ENCODE measurements at regions not wholly inside any gene's neighbourhood (a gene's known extent, or its start where the extent isn't known, plus 50 kb on each side); places are given as distances from the start of the nearest gene placed in this dataset.

DNA sequence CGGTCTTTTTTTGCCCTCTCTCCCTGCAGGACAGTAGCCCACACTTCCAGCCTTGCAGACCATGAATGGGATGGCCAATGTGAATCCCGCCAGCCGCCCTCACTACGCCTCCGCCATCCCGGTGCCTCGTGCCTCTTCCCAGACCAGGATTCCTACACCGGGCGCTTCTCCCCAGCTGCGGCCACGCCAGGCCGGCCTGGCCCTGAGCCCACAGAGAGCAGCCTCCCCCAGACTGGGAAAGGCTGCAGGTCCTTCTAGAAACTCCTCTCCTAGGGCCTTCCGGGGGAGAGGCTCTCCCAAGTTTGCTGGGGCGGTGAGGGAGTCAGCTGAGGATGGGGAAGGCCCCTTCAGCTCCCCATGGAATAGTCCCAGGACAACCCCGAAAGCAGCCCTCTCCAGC is 83.9 kb downstream of the NAV1 start:
- Histone ChIP-seq H3K9me2 (ENCODE audit: insufficient read depth) (no peaks in the 10 kb centered on the region), H3K36me3 (ENCODE audit: control insufficient read depth in 1 of 2, insufficient read depth in 2 of 2, low read length in 2 of 2) (no peaks in the 10 kb centered on the region), H3K9me3 (ENCODE audit: control insufficient read depth in 1 of 2, insufficient read depth in 1 of 2, low read depth in 1 of 2, low read length in 2 of 2) (no peaks in the 10 kb centered on the region), H3K4me3 (replicated peaks in 1 of 2; ENCODE audit: low read depth in 1 of 2, low read length in 2 of 2) (no peak overlapping the region), H3K79me2 (ENCODE audit: insufficient read depth, low read length) (no peaks in the 10 kb centered on the region), H3K27ac (ENCODE audit: low read depth, low read length) (no peak overlapping the region), H3K9ac (ENCODE audit: low read length) (no peak overlapping the region), H3K27me3 (ENCODE audit: insufficient read depth, low read length) (no peaks in the 10 kb centered on the region), H3K4me1 (ENCODE audit: control insufficient read depth in 1 of 2, insufficient read depth in 2 of 2, low read length in 2 of 2) (peaks cover 0 to 2% of the 10 kb centered on the region in 2 experiments; a peak in 1 of 4 replicates), H2AFZ (ENCODE audit: low read depth, low read length, poor library complexity, severe bottlenecking) (no peak overlapping the region), H3K4me2 (ENCODE audit: low read length) (no peak overlapping the region), H4K20me1 (ENCODE audit: insufficient read depth) (no peaks in the 10 kb centered on the region)
- TF ChIP-seq ZNF274 (IDR thresholded peaks at IDR 0.05; ENCODE audit: low read depth, low read length): no peak
- no peak for TF ChIP-seq SIN3A (IDR thresholded peaks at IDR 0.05; ENCODE audit: low read depth)
- no peak for TF ChIP-seq CBX3 (IDR thresholded peaks at IDR 0.05; ENCODE audit: low read depth)
- TF ChIP-seq EGR1 (IDR thresholded peaks at IDR 0.05; ENCODE audit: low read depth): no peak
- TF ChIP-seq SRF (IDR thresholded peaks at IDR 0.05; ENCODE audit: low read depth): no peak
- TF ChIP-seq, protein P1, sequence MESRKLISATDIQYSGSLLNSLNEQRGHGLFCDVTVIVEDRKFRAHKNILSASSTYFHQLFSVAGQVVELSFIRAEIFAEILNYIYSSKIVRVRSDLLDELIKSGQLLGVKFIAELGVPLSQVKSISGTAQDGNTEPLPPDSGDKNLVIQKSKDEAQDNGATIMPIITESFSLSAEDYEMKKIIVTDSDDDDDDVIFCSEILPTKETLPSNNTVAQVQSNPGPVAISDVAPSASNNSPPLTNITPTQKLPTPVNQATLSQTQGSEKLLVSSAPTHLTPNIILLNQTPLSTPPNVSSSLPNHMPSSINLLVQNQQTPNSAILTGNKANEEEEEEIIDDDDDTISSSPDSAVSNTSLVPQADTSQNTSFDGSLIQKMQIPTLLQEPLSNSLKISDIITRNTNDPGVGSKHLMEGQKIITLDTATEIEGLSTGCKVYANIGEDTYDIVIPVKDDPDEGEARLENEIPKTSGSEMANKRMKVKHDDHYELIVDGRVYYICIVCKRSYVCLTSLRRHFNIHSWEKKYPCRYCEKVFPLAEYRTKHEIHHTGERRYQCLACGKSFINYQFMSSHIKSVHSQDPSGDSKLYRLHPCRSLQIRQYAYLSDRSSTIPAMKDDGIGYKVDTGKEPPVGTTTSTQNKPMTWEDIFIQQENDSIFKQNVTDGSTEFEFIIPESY (IDR thresholded peaks at IDR 0.05; ENCODE audit: extremely low read depth, insufficient replicate concordance, low read length): no peak
- TF ChIP-seq TCF7L2 (IDR thresholded peaks at IDR 0.05; ENCODE audit: borderline replicate concordance, extremely low read depth, insufficient read depth, insufficient read length): no peak
- TF ChIP-seq CEBPB (IDR thresholded peaks at IDR 0.05; ENCODE audit: low read depth): no peak
- TF ChIP-seq ELF1 (IDR thresholded peaks at IDR 0.05; ENCODE audit: borderline replicate concordance, low read depth): no peak
- TF ChIP-seq, protein P2, sequence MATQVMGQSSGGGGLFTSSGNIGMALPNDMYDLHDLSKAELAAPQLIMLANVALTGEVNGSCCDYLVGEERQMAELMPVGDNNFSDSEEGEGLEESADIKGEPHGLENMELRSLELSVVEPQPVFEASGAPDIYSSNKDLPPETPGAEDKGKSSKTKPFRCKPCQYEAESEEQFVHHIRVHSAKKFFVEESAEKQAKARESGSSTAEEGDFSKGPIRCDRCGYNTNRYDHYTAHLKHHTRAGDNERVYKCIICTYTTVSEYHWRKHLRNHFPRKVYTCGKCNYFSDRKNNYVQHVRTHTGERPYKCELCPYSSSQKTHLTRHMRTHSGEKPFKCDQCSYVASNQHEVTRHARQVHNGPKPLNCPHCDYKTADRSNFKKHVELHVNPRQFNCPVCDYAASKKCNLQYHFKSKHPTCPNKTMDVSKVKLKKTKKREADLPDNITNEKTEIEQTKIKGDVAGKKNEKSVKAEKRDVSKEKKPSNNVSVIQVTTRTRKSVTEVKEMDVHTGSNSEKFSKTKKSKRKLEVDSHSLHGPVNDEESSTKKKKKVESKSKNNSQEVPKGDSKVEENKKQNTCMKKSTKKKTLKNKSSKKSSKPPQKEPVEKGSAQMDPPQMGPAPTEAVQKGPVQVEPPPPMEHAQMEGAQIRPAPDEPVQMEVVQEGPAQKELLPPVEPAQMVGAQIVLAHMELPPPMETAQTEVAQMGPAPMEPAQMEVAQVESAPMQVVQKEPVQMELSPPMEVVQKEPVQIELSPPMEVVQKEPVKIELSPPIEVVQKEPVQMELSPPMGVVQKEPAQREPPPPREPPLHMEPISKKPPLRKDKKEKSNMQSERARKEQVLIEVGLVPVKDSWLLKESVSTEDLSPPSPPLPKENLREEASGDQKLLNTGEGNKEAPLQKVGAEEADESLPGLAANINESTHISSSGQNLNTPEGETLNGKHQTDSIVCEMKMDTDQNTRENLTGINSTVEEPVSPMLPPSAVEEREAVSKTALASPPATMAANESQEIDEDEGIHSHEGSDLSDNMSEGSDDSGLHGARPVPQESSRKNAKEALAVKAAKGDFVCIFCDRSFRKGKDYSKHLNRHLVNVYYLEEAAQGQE (IDR thresholded peaks at IDR 0.05; ENCODE audit: low read depth): no peak
- TF ChIP-seq SP1 (IDR thresholded peaks at IDR 0.05; ENCODE audit: low read depth): no peak
- no peak for TF ChIP-seq RAD21 (IDR thresholded peaks at IDR 0.05; ENCODE audit: low read depth)
- TF ChIP-seq POLR2A (IDR thresholded peaks at IDR 0.05; ENCODE audit: borderline replicate concordance, extremely low read depth, insufficient read depth, insufficient read length): no peak
- TF ChIP-seq FOSL1 (IDR thresholded peaks at IDR 0.05; ENCODE audit: low read depth): no peak
- no peak for TF ChIP-seq EZH2phosphoT487 (IDR thresholded peaks at IDR 0.05; ENCODE audit: borderline replicate concordance)
- TF ChIP-seq, protein P3, sequence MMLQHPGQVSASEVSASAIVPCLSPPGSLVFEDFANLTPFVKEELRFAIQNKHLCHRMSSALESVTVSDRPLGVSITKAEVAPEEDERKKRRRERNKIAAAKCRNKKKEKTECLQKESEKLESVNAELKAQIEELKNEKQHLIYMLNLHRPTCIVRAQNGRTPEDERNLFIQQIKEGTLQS (IDR thresholded peaks at IDR 0.05): no peak
- TF ChIP-seq YY1 (IDR thresholded peaks at IDR 0.05; ENCODE audit: extremely low read depth, insufficient replicate concordance, low read depth, low read length): no peak
- no peak for TF ChIP-seq JUND (IDR thresholded peaks at IDR 0.05)
- BruUV-seq (replicated peaks): no TSS peak
- no peak for DNase-seq (ENCODE audit: low read depth, low spot score)
- ChIA-PET POLR2A (no interaction called here), CTCF (no interaction called here), RAD21 (ENCODE audit: low non-redundant PET in 1 of 2, low total read pairs in 2 of 2, uncharacterized antibody in 2 of 2, unreplicated experiment in 2 of 2) (no interaction called here)
- ATAC-seq: no peak
- intact Hi-C loops (cut with micrococcal nuclease): no loop called here
